ENCODE measurements at regions not wholly inside any gene's neighbourhood (a gene's known extent, or its start where the extent isn't known, plus 50 kb on each side); places are given as distances from the start of the nearest gene placed in this dataset.

DNA sequence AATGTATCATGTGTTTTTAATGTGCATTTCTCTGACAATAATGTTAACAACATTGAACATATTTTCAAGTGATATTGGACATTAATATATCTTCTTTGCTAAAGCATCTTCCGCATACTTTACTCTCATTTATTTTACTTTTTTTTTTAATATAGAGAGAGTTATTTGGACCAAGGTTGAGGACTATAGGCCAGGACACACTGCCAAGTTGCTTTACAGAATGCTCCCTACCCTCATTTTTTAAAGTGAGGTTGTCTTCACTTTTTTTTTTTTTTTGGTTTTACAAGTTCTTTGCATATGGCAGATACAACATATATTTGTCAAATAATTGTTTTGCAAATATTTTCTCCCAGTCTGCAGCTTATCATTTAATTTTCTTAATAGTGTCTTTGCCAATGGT, 201.8 kb downstream of the OSR1 start:
- DNase-seq (ENCODE audit: low read depth, low spot score) = no peak
- no peak overlapping the region for H3K27ac ChIP-seq

GRCh38 chr2:19150726-19151125, 207.7 kb downstream of the OSR1 start:
- H3K27ac ChIP-seq = no peak overlapping the region

GRCh38 chr2:19146867-19147266, 211.6 kb downstream of the OSR1 start:
- H3K27ac ChIP-seq = no peak overlapping the region
- DNase-seq (ENCODE audit: low read depth, low spot score) = no peak

More at GRCh38 chr2:19150726-19151125, 207.7 kb downstream of the OSR1 start:
- DNase-seq (ENCODE audit: low read depth, low spot score) = no peak

GRCh38 chr2:19141234-19142004, 217.0 kb downstream of the OSR1 start:
- DNase-seq (ENCODE audit: low read depth, low spot score) = no peak
- peak overlapping the region; percentile 64 for H3K27ac ChIP-seq

DNA sequence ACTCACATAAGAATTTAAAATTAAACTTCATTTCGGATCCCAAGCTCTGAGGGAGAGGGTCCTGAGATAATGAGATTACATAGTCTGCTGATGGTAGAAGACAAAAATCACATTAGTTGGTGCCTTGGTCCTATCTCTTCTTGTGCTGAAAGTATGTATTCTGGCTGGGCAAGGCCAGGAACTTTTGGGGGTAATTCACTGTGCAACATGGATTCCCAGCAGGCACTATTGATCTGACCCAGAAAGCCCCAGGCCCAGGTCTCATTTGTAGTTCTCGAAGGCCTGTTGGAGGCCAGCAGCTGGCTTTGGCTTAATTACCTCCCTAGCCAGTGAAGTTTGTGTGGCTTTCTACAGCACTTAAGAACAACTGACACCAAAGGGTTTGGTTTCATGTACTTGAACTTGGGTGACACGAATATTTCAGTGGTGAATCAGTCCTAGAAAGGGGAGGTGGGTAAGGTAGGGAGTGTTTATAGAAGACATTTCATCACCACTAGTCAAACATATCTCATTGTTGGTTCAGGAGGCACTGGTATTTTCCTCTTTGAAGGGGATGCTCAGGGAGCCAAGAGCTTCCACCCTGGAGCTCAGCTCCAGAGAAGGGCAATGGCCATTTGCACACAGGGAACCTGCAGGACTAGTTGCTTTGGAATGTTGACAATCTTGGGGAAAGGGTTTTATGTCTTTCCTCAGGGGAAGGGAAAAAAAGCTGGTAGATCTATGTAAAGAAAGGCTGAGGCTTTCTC, 217.8 kb downstream of the OSR1 start:
- peak overlapping the region; percentile 64 for H3K27ac ChIP-seq
- DNase-seq (ENCODE audit: low read depth, low spot score) = peak; percentile 73

DNA sequence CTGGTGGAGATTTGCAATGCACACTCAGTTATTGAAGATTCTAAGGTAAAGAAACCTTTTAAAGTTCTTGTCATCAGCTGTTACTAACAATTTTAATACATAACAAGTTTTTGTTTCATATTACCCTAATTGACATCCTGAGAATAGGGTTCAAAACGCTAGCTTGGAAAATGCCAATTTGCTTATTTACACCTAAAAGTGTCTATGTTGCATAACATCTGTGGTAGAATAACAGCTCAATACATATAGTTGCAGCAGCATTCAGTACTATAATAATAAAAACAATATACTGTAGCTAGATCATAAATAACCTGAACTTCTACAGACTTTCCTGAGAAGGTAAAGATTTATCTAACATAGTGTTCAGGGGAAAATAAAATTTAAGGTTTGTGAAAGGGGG, 219.0 kb downstream of the OSR1 start:
- no peak overlapping the region for H3K27ac ChIP-seq

GRCh38 chr2:19138264-19138825, 220.1 kb downstream of the OSR1 start:
- no peak for DNase-seq (ENCODE audit: low read depth, low spot score)
- no peak overlapping the region for H3K27ac ChIP-seq

More for the DNA sequence above, 219.0 kb downstream of the OSR1 start:
- DNase-seq (ENCODE audit: low read depth, low spot score) = no peak

DNA sequence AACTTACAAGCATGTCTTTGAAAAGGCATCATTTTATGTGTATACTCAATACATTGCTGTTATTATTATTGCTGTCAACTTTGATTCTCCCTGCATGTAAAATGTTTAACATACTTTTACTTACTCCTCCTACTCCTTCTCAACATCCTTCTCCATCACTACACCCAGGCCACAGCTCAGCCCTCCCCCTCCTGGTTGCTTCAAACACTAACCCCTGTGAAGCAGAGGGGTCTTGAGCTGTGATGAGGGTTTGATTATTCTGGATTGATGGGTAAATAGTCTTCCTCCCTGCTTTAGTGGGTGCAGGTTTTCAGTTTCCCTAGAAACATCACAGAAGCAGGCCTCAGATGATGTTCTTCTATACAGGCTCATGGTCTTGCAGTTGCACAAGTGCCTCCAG, 221.0 kb downstream of the OSR1 start:
- H3K27ac ChIP-seq = no peak overlapping the region
- DNase-seq (ENCODE audit: low read depth, low spot score) = no peak

DNA sequence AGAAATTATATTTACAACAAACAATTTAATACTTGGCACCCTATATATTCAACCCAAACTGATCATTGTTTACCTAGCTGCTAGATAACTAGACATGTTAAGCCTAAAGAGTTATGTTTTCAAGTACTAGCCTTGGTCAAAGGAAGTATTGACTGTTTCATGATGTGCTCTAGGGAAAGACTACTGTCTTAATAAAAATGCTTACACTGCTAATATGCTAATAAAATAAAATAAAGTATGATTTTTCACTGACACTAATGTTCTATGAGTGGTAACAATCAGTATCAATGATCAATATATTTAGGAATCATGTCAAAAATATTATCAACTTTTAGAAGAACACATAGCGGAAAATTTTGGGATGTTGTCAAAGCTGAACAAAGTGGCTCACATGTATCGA, 225.5 kb downstream of the OSR1 start:
- DNase-seq (ENCODE audit: low read depth, low spot score) = no peak
- no peak overlapping the region for H3K27ac ChIP-seq

DNA sequence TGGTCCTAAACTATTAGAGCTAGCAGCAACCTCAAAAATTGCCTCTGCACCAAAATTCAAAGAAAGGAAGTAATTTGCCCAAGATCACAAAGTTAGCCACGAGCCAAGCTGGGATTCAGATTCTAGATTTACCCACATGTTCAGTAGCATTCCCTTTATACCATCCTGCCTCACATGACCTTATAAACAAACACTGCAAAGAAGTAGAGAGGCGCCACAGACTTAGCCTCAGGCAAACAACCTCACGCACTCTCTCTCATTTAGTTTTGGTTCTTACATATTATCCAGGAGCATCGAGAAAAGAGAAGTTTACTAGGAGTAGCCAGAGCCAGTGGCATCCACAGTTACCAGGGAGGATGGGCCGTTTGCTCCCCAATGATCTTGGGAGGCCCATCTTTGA, 226.6 kb downstream of the OSR1 start:
- H3K27ac ChIP-seq = no peak overlapping the region
- DNase-seq (ENCODE audit: low read depth, low spot score) = no peak

GRCh38 chr2:19128148-19128547, 230.3 kb downstream of the OSR1 start:
- DNase-seq (ENCODE audit: low read depth, low spot score) = no peak
- H3K27ac ChIP-seq = no peak overlapping the region

- H3K27ac ChIP-seq = no peak overlapping the region
- no peak for DNase-seq (ENCODE audit: low read depth, low spot score)
Measured at GRCh38 chr2:19127616-19128015, 230.8 kb downstream of the OSR1 start.

DNA sequence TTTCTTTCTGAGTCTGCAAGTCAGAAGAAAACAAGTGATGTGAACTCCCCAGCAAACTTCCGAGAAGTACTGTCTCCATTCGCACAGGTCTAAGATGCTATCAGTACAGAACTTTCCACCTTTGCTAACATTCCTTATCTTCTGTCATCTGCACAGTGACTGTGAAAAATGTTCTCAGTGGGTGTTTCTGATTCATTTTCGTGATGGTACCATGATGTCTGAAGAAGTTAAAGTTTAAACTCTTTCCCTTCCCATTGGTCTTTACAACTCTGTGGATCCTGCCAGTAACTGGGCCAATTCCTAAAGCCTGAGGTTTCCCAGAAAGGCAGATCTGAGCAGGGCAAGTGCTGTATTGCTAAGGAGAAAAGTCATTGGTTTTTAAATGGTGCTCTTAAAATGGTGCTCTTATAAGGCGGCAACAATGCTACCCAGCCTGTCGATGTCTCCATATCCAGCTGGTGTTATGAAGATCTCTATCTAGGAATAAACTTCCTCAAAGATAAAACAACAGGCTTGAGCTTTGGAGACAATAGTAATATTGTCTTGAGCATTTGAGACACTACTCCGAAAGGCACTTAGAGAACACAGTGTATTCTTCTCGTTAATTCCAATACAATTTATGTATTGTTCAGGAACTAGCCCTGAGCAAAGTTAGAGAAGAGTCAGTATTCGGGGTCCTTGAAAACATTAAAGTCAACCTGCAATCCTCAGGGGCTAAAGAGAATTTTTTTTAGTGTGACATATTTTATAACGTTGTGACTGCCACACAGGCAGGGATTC, 232.3 kb downstream of the OSR1 start:
- no peak overlapping the region for H3K27ac ChIP-seq
- no peak for DNase-seq (ENCODE audit: low read depth, low spot score)

DNA sequence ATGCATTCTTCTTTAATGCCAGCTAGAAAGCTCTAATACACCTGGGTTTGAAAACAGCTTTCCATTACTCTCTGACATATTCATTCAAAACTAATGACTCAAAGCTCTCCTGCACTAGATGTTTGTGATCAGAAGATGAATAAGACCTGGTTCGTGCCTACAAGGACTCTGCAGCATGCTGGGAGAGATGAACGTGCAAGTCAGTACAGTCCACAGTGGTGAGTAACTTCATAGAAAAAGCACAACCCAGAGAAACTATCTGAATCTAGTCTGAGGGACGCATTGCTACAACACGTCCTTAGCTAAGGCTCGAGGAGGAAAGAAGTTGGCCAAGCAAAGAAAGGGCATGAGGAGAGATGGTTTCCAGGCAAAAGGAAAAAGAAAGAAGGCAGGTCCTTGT, 234.3 kb downstream of the OSR1 start:
- DNase-seq (ENCODE audit: low read depth, low spot score) = peak; percentile 88
- peak overlapping the region; percentile 58 for H3K27ac ChIP-seq

DNA sequence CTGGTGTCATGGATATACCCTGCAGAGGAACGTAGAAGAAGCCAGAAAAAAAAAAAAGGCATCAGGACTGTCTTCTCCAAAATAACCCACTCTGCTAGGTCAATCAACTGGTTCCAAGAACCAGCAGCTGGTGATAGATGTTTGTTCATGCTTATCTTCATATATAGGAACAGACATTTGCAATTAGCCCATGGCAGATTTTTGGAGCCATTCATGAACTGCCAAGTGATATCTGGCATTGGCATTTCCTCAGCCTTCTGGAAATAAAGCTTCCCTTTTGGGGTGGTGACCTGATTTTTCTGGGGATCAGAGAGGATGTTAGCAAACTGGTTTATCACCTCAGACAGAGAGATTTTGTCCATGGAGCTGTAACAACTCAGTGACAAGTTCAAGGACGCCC, 234.9 kb downstream of the OSR1 start:
- peak overlapping the region; percentile 58 for H3K27ac ChIP-seq

GRCh38 chr2:19122220-19122619, 236.2 kb downstream of the OSR1 start:
- no peak overlapping the region for H3K27ac ChIP-seq
- no peak for DNase-seq (ENCODE audit: low read depth, low spot score)

More for the DNA sequence above, 234.9 kb downstream of the OSR1 start:
- DNase-seq (ENCODE audit: low read depth, low spot score) = no peak

DNA sequence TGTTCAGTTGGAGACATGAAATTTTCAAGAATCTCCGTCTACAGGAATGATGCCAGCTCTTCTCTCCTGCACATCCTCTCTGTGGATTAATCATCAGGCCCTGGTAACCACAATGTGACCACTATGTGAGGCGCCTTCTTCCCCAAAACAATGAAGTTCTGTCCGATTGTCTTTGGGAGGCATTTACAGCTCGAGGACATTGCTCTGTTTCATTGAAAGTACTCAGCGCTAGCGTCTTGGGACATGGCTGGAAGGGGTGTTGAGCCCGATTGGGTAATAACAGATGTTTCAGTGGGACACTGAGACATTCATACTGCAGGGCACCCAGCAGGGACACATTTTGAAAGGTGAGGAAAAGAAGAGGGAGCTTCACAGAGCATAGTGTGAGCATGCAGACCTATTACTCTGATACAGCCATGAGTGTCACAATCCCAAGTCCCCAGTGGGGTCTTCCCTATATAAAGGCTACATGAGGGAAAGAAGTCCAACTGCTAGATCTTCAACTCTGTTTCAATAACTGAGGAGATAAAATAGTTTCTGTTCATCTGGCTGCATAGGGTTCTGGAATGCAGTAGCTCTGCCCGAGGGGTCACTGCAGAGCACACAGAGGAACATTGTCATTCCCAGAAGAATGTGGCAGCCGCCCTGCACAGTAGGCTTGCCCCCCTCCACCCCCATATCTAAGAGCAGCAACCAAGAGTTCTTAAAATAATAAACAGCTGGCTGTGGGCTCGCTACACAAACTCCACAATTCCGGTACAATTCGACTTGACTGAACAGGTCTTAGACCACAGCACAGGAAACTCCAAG, 237.3 kb downstream of the OSR1 start:
- peak; percentile 36 for DNase-seq (ENCODE audit: low read depth, low spot score)
- H3K27ac ChIP-seq = no peak overlapping the region

- no peak for DNase-seq (ENCODE audit: low read depth, low spot score)
- H3K27ac ChIP-seq = no peak overlapping the region
Measured at GRCh38 chr2:19120181-19120580, 238.2 kb downstream of the OSR1 start.

DNA sequence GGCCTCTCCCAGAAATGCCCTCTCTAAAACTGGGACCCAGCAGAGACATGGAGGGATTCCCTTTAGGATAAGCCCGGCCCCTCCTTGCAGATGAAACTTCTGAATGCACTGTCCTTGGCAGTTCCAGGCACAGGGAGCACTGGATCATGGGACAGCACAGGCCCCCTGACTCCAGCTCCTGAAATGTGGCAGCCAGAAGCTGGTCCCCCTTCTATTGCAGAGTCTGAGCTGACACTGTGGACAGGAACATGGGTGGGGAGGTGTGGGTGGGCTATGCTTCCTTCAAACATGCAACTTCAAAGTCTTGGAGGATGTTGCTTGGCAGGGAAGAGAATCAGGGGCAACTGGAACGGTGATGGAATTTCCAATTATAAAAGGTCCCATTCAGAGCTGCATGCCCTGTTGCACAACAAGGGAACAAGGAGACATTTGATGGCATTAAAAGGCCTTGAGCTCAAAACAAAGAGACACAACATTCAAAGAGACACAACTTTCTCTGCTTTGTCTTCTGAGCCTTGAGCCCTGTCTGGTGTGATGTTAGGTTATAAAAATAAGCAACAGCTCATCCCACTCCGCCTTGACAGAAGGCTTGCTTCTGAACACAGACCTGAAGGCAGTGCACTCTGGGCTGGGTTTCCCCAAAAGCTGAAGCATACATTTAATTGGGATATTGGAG, 239.0 kb downstream of the OSR1 start:
- DNase-seq (ENCODE audit: low read depth, low spot score) = no peak
- no peak overlapping the region for H3K27ac ChIP-seq

All from epithelial cell of prostate (primary cell).